ENCODE measurements at regions not wholly inside any gene's neighbourhood (a gene's known extent, or its start where the extent isn't known, plus 50 kb on each side); places are given as distances from the start of the nearest gene placed in this dataset.

- no peaks in the 10 kb centered on the region for H3K36me3 ChIP-seq
- no peaks in the 10 kb centered on the region for H3K27me3 ChIP-seq
- no peak overlapping the region for H3K27ac ChIP-seq
- H3K4me3 ChIP-seq = no peak overlapping the region
- no peaks in the 10 kb centered on the region for H3K4me1 ChIP-seq
- TF ChIP-seq POLR2A (IDR thresholded peaks at IDR 0.05) (no peak), CTCF (IDR thresholded peaks at IDR 0.05) (no peak)
- DNase-seq = no peak
- 90 to 96% methylated on average over 2 of the region's 2 CpGs for WGBS, 2 donors
- H3K9me3 ChIP-seq = no peaks in the 10 kb centered on the region
- intact Hi-C loops (cut with DNase I) = no loop called here
These were observed 454.5 kb upstream of the FZD8 start for GRCh38 chr10:36096576-36096975.

DNA sequence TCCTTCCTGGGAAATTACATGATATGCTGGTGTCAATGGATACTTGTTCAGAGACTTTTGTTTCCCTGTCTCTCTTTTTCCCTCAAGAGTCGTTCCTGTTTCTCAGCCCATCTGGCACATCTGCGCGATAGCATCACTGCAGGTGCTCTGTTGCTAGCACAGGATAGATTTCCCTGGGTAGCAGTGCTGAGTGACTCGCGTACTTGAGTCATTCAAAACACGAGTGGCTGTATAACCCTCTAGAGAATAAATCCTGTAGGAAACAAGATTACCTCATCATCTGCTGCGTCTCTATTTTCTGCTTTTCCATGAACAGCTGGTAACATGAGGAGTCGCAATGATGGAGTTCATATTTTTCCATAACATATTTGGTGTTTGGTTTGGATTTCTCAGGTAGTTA is 452.0 kb upstream of the FZD8 start:
- TF ChIP-seq CTCF (IDR thresholded peaks at IDR 0.05) = no peak
- no peak for TF ChIP-seq POLR2A (IDR thresholded peaks at IDR 0.05)
- Histone ChIP-seq H3K27me3 (no peaks in the 10 kb centered on the region), H3K4me1 (no peaks in the 10 kb centered on the region), H3K9me3 (no peaks in the 10 kb centered on the region), H3K36me3 (no peaks in the 10 kb centered on the region), H3K4me3 (no peak overlapping the region), H3K27ac (no peak overlapping the region)
- 61 to 65% methylated on average over 8 of the region's 8 CpGs for WGBS, 2 donors
- intact Hi-C loops (cut with DNase I) = no loop called here
- no peak for DNase-seq

DNA sequence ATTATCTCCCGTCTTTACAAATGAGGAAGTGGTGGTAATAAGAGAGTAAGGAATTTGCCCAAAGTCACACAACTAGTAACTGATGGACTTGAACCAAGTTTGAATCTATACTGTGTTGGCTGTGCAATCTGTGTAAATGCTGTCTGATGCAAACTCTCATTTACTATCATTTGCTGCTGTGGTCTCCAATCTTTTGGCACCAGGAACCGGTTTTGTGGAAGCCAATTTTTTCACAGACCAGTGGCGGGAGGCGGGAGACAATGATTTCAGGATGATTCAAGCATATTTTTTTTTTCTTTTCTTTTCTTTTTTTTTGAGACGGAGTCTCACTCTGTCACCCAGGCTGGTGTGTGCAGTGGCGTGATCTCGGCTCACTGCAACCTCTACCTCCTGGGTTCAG is 450.0 kb upstream of the FZD8 start:
- intact Hi-C loops (cut with DNase I) = no loop called here

DNA sequence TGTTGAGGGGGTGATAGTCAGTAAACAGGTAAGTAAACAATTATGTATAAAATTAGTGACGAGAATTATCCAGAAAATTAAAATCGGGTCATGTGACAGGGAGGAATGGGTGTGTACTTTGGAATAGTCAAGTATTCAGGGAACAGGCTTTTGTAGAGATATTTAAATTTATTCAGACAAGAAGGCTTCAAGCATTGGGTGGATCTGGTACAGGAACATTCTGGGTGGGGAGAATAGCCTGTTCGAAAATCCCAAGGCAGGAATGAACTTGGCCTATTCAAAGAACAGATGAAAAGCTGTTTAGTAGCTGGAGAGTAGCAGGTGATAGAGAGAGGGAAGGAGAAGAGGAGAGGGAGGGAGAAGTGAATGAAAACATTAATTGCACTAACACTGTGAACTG is 448.9 kb upstream of the FZD8 start:
- WGBS, 2 donors = 89 to 93% methylated on average over 3 of the region's 3 CpGs
- no peaks in the 10 kb centered on the region for H3K36me3 ChIP-seq
- DNase-seq = no peak
- no peaks in the 10 kb centered on the region for H3K27me3 ChIP-seq
- no peak overlapping the region for H3K4me3 ChIP-seq
- no peak for TF ChIP-seq CTCF (IDR thresholded peaks at IDR 0.05)
- no peak for TF ChIP-seq POLR2A (IDR thresholded peaks at IDR 0.05)
- intact Hi-C loops (cut with DNase I) = no loop called here
- H3K4me1 ChIP-seq = no peaks in the 10 kb centered on the region
- H3K27ac ChIP-seq = no peak overlapping the region
- no peaks in the 10 kb centered on the region for H3K9me3 ChIP-seq

More for the DNA sequence above, 450.0 kb upstream of the FZD8 start:
- no peaks in the 10 kb centered on the region for H3K4me1 ChIP-seq
- no peaks in the 10 kb centered on the region for H3K36me3 ChIP-seq
- no peak overlapping the region for H3K4me3 ChIP-seq
- H3K9me3 ChIP-seq = no peaks in the 10 kb centered on the region
- H3K27ac ChIP-seq = no peak overlapping the region
- DNase-seq = no peak
- no peak for TF ChIP-seq CTCF (IDR thresholded peaks at IDR 0.05)
- TF ChIP-seq POLR2A (IDR thresholded peaks at IDR 0.05) = no peak
- no peaks in the 10 kb centered on the region for H3K27me3 ChIP-seq
- WGBS, 2 donors = 85 to 88% methylated on average over 7 of the region's 7 CpGs

DNA sequence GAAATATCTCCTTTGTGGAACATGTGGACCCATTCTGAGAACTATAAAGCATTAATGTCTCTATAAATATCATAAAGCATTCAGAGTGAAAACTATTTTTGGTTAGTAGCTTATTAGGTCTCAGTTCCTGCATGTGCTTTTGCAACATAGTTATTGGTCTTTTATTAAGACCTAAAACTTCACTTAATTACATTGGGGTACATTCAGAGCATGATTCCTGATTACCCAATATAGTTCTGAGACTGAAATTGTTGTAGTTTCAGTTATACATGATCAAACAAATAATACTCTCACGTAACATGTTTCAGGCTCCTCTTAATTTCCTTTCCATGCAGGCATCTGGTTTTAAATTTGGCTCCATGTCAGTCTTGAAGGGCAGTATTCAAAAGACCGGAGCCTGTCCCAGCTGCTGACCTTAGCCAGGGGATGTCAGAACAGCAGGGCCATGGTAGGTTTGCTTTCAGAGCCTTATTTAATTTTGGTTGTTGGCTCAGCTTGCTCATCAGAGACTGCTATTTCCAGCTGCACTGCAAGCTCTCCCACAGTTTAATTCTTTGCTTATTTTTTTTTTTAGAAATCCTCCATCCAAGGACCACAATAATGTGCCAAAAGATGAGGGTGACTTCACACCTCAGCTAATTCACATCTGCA is 447.8 kb upstream of the FZD8 start:
- Histone ChIP-seq H3K9me3 (no peaks in the 10 kb centered on the region), H3K36me3 (no peaks in the 10 kb centered on the region), H3K4me1 (no peaks in the 10 kb centered on the region), H3K4me3 (no peak overlapping the region), H3K27me3 (no peaks in the 10 kb centered on the region), H3K27ac (no peak overlapping the region)
- DNase-seq = no peak
- intact Hi-C loops (cut with DNase I) = no loop called here
- TF ChIP-seq CTCF (IDR thresholded peaks at IDR 0.05) = no peak
- no peak for TF ChIP-seq POLR2A (IDR thresholded peaks at IDR 0.05)
- WGBS, 2 donors = 69 to 71% methylated on average over 2 of the region's 2 CpGs
